ENCODE measurements at regions not wholly inside any gene's neighbourhood (a gene's known extent, or its start where the extent isn't known, plus 50 kb on each side); places are given as distances from the start of the nearest gene placed in this dataset.
A peak's percentile ranks its signal among the peaks of the same experiment; 100 is the strongest.

DNA sequence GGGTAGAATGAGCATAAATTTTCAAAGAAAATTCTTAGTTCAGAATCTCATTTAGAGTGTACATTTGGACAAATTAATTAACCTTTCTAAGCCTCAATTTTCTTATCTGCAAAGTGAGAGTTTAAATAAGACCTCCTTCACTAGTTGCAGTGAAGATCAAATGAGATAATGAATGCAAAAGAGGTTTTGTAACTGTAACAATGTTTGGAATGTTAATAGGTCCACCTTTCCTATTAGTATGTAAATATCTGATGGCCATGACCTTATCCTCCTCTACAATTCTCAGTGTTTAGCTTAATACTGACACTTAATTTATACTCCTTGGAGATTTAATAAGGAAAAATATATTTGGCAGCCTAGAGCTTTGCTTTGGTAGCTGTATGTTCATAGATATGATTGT lies 138.8 kb downstream of the GABRG1 start:
- H3K4me1 ChIP-seq = no peaks in the 10 kb centered on the region
- H3K27me3 ChIP-seq = no peaks in the 10 kb centered on the region
- no peak overlapping the region for H3K4me3 ChIP-seq
- H3K27ac ChIP-seq = no peak overlapping the region
- ATAC-seq (no peak), DNase-seq (no peak)
- no peak for TF ChIP-seq CTCF (IDR thresholded peaks at IDR 0.05)
- no peaks in the 10 kb centered on the region for H3K36me3 ChIP-seq
- H3K9me3 ChIP-seq = peaks cover 0 to 11% of the 10 kb centered on the region in 2 donors
- intact Hi-C loops (cut with DNase I) = no loop called here

DNA sequence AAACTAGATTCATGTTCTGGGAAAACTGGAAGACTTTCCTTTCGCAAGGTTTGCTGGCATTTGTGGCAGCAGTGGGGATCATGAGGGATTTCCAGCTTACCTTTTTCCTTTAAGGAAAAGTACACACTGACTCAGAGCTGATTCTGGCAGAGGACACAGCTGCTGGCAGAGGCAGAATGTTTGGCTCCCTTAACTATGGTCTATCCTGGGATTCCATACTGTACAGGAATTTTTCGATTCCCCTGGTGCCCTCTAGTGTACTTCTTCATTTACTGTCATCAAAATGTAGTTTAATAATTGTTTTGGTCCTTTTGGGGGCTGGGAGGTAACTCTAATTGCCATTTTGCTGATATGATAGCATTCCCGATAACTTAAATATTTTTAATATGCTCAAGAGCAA lies 152.7 kb downstream of the GABRG1 start:
- Histone ChIP-seq H3K4me3 (no peak overlapping the region), H3K27ac (no peak overlapping the region), H3K27me3 (no peaks in the 10 kb centered on the region), H3K36me3 (no peaks in the 10 kb centered on the region), H3K9me3 (peaks cover 0 to 42% of the 10 kb centered on the region in 2 donors), H3K4me1 (no peaks in the 10 kb centered on the region)
- DNase-seq = no peak
- peak; percentile 41 for ATAC-seq
- TF ChIP-seq CTCF (IDR thresholded peaks at IDR 0.05) = no peak
- intact Hi-C loops (cut with DNase I) = no loop called here

DNA sequence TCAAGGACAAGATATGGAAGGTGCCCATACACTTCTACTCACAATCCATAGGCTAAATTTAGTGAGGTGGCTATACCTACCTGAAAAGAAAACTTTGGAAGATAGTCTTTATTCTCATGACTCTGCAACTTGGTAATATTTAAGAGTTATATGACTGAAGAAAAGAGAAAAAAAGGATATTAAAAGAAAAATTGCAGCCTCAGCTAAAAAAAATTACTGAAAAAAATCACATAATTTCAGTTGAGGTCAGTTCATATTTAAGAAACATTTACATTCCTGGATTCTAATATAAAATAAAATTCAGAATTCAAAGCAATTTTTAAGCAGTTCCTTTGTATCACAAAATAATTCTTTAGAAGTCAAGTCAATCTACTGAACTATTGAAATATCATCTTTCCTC lies 166.5 kb downstream of the GABRG1 start:
- DNase-seq = no peak
- Histone ChIP-seq H3K4me3 (no peak overlapping the region), H3K27me3 (no peaks in the 10 kb centered on the region), H3K27ac (no peak overlapping the region), H3K4me1 (no peaks in the 10 kb centered on the region), H3K36me3 (no peaks in the 10 kb centered on the region), H3K9me3 (peaks cover 0 to 2% of the 10 kb centered on the region in 2 donors)
- no peak for TF ChIP-seq CTCF (IDR thresholded peaks at IDR 0.05)
- intact Hi-C loops (cut with DNase I) = no loop called here
- ATAC-seq = no peak

DNA sequence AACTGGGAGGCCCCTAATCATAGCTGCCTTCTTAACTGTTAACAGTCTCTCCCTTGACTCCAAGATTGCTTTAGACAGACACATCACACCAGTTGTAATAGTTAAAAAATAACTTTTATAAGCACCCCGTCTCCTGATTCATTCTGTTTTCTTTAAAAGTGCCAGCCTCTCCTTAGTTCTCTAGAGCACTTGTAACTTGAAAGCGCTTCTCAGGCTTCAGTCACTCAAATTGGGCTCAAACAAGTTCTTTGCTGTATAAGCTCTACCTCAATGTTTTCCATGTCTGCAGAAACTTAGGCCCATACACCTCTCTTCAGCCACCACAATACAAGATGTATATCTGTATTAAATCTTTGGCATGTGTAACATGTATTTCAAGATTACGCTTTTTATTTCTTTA lies 169.6 kb downstream of the GABRG1 start:
- ATAC-seq (peak; percentile 91), DNase-seq (peak in 1 of 4 donors; percentile 34)
- Histone ChIP-seq H3K9me3 (no peaks in the 10 kb centered on the region), H3K36me3 (no peaks in the 10 kb centered on the region), H3K27ac (no peak overlapping the region), H3K4me3 (no peak overlapping the region), H3K27me3 (no peaks in the 10 kb centered on the region), H3K4me1 (no peaks in the 10 kb centered on the region)
- TF ChIP-seq CTCF (IDR thresholded peaks at IDR 0.05) = no peak
- intact Hi-C loops (cut with DNase I) = no loop called here

DNA sequence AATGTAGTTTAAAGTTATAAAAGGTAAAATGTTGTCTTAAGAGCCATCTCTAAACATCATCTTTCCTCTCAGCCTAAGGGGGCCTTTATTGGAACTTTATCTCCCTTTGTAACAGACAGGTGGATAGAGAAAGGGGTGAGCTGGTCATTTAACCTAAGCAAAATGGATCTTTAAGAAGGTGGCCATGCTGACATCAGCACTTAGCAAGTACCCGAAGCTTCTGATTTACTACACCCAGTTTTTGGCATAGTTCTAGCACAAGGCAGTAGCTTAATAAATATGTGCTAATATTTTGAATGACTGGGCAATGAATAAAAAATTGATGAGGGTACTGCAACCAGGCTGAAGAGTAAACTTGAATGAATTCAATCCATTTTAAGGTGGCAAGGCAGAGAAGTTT lies 172.7 kb downstream of the GABRG1 start:
- no peak for ATAC-seq
- no peak for DNase-seq
- intact Hi-C loops (cut with DNase I) = no loop called here
- Histone ChIP-seq H3K27ac (no peak overlapping the region), H3K4me1 (no peaks in the 10 kb centered on the region), H3K4me3 (no peak overlapping the region), H3K27me3 (no peaks in the 10 kb centered on the region), H3K36me3 (no peaks in the 10 kb centered on the region), H3K9me3 (no peaks in the 10 kb centered on the region)
- TF ChIP-seq CTCF (IDR thresholded peaks at IDR 0.05) = no peak

Data from left lung (tissue), 4 donors.